ENCODE measurements at regions not wholly inside any gene's neighbourhood (a gene's known extent, or its start where the extent isn't known, plus 50 kb on each side); places are given as distances from the start of the nearest gene placed in this dataset.

DNA sequence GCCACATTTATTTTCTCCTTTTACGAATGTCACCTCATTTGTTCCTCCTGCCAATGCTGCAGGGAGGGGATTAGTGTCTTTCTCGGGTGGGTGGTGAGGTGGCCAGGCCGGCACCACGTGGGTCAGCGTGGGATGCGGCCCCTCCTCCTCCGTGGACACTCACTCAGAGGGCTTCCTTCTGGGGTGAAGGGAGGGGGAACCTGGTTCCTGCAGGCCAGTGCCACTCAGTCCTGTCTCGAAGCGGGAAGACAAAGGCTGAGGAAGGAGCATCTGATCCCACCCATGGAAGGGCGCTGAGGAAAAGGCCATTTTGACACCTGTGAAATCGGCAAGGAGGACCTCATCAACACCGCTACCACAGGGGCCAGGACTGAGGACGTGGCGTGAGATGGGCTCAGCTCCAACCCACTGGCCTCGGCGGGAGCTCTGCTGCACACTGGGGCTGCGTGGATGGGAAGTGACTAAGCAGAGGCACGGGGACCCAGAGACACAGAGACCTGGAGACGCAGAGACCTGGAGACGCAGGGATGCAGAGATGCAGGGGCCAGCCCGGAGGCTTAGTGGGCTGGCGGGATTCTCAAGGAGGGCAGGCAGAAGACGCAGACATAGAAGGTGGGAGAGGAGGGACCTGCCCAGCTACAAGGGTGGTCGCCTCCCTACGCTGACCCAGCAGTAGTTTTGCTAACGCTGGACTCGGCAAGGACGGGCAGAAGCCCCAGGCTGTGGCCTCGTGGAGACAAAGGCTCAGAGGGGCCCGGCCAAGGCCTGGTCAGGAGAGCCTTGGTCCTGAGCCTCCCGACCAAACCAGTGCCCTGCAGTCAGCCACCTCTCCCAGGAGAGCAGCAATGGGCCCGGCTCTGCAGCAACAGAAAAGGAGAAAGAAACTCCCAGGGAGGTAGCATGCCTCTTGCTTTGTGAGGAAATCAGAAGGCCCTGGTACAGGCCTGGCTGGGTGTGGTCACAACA is 1071.2 kb downstream of the BRD1 start:
- peak; percentile 7 for DNase-seq (ENCODE audit: low spot score)

DNA sequence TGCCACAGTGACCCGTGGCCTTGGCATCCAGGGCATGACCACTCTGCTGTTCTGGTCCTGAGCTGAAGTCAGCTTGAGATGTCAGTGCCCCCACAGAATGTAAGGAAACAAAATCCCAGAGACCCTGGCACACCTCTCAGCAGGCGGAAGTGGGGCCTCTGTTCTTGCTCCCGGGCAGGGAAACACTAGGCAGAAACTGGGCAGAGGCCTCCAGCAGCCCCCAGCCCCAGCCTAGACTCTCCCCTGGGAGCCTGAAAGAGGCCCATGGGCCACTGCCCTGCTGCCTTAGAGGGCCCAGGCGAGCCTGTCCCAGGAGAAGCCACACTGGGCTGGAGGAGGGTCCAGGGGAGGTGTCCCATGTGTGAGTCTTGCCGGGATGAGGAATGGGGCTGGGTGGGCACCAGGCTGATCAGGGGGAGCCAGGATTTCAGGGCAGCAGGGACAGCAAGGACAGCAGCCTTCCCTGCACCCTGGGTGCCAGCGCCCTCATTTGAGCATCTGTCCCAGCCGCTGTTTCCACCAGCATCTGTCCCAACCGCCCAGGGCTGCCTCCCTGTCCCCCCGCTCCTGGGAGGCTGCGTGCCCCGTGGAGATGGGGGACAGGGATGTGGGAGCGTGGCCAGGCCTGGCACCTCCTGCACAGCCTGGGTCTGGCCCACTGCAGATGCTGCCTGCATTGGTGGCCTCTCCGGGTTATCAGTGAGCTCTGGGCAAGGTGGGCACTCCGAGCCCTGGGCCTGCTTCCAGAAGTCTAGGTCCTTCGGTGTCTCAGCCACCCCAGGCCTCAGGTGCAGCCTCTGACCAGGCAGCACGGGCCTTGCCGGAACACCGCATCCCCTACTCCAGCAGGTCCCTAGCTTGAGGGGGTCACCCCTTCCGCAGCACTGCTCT is 1072.4 kb downstream of the BRD1 start:
- DNase-seq (ENCODE audit: low spot score), result peak; percentile 10

DNA sequence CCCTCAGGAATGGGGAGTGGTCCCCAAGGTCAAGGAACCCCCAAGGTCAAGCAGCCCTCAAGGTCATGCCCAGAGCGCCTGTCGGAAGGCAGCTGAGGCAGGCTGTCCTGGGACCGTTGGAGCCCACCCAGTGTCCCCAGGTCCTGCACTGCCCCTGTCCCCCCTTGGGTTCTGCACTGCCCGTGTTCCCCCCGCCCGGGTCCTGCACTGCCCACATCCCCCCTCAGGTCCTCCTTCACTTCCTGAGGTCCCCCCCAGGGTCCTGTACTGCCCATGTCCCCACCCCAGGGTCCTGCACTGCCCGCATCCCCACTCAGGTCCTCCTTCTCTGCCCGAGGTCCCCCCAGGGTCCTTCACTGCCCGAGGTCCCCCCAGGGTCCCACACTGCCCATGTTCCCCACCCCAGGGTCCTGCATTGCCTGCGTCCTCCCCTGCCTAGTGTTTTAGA is 1073.0 kb downstream of the BRD1 start:
- peak; percentile 8 for DNase-seq (ENCODE audit: low spot score)

DNA sequence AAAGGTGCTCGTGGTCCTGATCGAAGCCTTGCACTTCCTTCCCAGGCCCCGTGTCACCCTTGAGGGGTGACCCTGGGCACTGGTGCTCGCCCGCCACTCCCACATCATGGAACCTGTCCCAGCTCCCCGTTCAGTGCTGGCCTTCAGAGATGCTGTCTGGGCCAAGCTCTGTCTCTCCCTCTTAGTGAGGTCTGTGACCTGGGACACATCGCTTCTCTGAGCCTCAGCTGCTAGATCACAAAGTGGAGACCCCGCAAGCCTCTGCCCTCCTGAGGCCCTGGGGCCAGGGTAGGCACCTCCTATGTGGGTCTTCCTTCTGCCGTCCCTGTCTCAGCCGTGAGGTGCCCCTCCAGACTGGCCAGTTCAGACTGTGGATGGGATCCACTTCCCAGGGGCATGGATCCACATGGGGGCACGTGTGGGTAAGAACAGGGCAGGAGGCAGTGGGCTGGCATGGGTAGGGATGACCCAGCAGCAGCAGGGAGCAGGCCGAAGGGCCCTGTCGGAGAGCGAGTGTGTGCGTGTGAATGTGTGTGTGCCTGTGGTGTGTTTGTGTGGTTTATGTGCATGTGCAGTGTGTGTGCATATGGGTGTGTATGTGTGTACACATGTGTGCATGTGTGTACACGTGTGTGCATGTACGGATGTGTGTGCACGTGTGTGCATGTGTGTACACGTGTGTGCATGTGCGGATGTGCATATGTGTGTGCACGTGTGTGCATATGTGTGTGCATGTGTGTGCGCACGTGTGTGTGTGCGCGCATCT is 1073.7 kb downstream of the BRD1 start:
- no peak for DNase-seq (ENCODE audit: low spot score)

DNA sequence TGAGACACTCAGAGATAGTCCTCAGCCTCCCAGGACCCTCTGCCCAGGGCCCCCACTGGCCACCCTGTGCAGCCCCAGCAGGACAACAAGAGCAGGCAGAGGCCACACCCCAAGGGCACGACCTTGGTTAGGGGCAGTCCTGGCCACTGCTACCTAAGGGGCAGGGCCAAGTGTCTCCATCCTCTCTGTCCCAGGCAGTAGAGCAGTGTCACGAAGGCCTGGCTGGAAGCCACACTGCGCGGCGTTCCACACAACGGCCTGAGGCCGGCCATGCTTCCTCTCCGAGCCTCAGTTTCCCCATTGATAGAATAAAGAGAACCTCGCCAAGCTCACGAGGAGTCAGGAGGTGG is 1074.3 kb downstream of the BRD1 start:
- no peak for DNase-seq (ENCODE audit: low spot score)

DNA sequence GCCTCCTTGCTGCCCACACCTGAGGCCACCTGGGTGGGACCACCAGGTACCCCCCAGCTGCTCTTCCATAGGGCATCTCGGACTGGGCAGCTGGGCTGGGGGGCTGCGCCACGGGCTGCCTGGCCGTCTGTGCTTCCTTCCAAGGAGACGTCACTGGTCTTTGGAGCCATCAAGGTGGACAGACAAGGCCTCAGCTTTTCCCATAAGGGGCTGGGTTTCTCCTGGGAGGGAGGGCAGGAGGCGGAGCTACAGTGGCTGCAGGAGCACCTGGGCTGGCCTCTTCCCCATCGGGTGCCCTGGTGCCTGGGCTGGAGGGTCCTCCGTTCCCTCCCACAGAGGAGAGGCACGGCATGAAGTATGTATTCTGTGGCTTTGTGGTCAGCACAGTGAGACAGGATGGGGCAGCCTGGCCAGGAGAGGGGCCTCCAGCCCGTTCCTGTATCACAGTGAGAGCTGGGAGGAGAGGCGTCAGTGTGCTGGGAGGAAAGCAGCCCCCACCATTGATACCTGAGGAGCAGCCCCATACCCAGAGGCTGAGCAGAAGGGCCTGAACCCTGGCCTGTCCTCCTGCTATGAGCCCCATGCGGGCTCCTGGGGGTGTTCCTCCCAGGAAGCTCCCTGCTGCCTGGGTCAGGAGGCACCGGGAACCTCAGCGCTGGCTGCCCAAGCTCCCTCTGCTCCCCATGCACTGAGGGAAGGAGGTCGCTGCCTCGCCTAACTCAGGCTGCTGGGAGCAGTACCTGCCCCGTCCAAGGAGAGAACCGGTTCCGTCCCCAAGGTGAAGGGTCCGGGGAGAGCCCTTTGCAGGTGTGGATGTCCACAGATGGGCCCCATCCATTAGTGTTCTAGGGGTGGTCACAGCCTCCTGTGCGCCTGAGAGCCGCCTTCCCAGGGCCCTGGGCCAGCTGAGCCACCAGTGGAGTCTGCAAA is 1075.0 kb downstream of the BRD1 start:
- DNase-seq (ENCODE audit: low spot score), result peak; percentile 62

DNA sequence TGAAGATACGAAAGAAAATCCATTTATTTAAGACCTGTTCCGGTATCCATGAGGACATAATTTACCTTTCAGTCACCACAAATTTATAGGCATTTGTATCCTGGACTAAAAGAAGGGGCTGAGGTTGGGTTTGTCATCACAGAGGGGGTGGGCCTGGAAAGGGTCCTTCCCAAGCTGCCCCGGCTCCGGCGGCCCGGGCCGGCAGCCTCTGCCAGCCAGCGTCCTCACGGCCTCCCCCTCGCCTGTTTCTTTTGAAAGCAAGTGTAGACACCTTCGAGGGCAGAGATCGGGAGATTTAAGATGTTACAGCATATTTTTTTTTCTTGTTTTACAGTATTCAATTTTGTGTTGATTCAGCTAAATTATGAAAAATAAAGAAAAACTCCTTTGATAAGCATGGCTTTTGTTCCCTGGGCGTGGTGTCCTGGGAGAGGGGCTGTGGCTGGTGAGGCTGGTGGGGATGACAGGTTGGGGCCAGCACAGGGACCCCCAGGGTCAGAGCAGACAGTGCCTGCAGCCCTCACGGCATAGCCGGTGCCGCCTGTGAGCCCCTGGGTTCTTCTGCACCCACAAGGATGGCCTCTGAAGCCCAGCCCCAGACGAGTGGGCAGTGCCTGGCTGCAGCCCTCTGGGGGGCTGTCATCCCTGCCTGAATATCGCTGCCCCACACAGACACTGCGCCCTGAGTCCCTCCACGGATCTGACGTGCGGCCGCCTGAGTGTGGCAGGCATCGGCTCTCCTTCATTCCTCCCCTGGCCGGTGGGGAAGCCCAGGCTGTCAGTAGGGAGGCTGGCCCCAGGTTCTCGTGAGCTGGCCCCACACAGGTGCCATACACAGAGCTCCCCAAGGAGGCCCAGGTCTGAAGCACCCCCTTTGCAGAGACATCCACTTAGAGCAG is 1075.9 kb downstream of the BRD1 start:
- no peak for DNase-seq (ENCODE audit: low spot score)

DNA sequence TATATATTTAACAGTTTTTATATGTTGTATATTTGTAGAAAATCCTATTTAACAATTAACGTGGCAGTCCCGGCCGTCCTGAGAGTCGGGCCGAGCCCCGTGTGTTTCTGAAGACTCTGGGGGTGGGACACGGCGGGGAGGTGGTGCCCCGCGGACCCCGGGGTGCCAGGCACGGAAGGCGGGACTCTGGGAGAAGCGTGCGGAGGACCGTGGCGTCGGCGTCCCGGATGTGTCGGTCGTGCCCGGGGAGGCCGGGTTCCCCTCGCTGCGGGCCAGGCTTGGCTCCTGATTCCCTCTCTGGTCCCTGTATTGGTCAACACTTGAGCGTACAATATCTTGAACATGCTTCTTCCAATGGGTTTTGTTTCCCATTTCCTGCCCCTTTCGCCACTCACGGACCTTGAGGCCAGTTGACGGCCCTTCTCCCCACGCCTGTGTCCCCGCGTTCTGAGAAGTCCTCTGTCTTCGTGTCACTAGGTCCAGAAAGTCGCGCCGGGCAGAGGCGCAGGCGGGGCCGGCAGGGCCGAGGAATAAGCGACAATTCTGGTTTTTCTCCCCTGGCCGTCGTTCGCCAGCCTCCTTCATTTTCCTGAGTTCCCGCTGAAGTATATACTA is 1076.7 kb downstream of the BRD1 start:
- no peak for DNase-seq (ENCODE audit: low spot score)

DNA sequence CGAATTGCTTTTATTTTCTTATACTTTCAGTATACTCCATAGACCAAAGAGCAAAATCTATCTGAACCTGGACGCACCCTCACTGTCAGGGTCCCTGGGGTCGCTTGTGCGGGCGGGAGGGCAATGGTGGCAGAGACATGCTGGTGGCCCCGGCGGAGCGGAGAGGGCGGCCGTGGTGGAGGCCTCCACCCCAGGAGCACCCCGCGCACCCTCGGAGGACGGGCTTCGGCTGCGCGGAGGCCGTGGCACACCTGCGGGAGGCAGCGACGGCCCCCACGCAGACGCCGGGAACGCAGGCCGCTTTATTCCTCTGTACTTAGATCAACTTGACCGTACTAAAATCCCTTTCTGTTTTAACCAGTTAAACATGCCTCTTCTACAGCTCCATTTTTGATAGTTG is 1077.4 kb downstream of the BRD1 start:
- no peak for DNase-seq (ENCODE audit: low spot score)

DNA sequence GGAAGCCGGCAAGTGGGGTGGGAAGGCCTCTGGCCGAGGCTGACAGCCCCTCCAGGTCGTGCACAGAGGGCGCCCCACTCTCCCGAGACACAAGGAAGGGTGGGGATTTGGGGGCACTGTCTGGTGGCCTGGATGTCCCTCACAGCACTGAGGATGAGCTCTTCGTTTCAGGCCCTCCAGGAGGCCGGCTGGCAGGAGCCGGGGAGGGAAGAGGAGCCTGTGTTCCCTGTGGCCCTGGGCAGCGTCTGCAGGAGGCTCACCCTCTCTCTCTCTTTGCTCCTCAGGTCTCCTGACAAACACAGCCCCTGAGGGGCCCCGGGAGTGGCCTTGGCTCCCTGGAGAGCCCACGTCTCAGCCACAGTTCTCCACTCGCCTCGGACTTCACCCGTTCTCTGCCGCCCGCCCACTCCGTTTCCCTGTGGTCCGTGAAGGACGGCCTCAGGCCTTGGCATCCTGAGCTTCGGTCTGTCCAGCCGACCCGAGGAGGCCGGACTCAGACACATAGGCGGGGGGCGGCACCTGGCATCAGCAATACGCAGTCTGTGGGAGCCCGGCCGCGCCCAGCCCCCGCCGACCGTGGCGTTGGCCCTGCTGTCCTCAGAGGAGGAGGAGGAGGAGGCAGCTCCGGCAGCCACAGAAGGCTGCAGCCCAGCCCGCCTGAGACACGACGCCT is 1078.0 kb downstream of the BRD1 start:
- DNase-seq (ENCODE audit: low spot score), result no peak

DNA sequence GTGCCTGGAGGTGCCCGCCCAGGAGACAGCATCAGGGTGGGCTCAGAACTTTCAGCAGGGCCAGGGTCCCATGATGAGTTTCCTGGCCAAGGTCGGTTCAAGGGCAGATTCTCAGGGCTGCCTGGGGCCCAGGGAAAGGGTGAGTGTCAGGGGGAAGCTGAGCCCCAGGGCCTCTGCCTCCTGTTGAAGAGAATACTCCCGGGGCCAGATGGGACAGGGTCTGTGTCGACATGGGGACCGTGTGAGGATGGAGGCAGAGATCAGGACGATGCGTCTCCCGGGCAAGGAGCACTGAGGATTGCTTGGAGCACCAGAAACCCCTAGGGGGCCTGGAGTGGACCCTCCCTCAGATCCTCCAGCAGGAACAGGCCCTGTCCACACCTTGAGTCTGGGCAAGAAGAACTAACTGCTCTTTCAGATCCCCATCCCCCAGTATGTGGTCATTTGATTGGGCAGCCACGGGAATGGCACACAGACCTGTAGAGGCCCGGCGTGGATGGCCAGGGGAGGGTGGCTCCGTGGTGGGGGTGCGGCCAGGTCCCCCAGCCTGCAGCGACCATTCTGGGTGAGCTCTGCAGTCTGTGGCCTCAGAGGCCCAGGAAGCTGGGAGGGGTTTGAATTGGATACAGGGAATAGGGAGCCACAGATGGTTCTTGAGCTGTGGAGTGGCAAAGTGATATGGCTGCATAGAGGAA is 1078.7 kb downstream of the BRD1 start:
- no peak for DNase-seq (ENCODE audit: low spot score)

DNA sequence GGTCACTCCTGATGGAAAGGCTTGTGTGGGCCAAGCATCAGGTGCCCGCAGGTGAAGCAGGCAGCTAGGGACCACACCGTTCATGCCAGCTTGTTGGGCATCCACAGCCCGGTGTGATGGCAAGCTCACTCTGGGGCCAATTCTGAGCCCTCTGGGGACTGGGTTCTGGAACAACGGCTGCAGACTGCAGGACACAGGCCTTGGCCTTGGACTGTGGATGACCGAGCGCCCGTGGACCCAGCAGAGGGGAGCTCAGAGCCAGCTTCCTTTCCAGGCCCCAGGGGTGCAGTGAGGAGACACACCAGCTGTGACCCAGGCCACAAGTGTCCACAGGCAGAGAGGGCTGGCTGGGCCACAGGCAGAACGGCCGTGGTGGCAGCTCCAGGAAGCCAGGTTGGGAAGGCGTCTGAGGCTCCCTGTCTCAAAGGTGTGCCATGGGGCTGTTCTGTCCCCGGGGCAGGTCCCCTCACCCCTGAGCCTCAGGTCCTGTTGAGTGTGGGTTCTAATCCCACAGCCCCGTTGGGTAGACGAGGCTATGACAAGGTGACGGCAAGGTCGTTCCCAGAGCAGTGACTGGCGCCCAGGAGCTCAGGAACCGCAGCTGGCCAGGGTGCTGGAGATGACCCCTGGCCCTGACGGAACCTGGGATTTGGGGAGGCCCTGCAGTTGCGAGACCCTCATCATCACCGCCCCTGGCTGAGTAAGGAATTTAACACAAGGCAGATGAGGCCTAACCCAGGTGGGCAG is 1079.4 kb downstream of the BRD1 start:
- DNase-seq (ENCODE audit: low spot score), result no peak

DNA sequence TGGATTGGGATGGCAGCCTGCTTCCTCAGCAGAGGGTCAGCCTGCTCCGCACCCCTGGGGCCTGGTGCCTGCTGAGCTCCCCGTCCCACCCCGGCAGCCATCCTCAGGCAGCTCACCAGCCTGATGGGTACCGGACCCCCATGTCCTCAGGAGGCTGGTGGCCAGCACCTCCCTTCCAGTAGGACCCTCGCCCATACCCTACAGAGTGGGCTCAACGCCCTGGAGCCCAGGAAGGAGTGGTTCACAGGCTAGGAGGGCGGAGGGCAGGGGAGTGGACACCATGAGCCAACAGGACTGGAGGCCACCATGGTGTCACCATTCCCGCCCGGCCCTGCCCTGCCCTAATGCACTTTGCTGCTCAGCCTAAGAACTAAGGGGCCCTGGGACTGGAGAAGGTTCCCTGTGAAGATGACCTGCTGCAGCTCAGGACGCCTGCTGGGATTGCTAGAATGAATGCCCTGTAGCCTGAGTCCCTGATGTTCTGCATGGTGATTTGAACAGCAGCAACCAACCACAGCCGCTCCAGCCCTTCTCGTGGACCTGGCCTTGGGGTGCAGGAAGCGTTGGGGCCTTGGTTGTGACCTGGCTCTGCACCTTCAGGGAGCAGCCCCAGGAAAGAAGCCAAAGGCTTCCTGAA is 1080.8 kb downstream of the BRD1 start:
- DNase-seq (ENCODE audit: low spot score), result no peak

DNA sequence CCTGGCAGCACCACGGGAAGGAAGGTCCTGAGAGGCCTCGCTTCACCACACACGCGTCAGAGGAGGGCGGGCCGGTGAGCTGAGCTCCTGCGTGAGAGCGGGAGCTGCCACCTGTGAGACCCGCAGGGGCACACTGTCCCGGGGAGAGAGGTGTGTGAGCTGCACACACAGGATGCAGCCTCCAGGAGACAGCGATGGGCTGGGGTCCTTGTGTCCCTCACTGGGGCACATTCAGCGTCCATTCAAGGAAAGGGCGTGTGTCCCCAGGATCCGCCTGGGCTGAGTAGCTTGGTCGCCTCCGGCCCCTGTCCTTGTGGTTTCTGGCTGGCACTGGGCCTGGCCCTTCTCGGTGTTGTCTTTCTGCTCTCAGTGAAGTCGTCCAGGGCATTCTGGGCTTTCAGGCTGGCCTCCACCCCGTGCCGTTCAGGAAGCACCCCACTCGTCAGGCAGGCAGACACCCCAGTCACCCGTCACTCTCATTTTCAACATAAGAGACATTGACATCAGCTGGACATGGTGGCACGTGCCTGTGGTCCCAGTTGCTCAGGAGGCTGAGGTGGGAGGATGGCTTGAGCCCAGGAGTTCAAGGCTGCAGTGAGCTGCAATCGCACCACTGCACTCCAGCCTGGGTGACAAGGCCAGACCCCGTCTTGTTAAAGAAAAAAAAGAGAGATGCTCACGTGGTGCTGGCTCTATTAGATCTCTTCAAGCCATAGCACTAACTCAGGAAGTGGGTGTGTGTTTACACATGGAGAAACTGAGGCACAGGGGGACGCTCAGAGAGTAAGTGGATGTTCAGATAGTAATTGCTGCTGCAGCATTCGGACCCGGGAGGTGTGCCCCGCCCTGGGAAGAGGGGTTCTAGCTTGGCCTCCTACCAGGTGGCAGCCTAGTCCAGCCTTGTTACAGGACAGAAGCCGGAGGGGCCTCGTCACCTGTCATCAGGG is 1081.6 kb downstream of the BRD1 start:
- no peak for DNase-seq (ENCODE audit: low spot score)

DNA sequence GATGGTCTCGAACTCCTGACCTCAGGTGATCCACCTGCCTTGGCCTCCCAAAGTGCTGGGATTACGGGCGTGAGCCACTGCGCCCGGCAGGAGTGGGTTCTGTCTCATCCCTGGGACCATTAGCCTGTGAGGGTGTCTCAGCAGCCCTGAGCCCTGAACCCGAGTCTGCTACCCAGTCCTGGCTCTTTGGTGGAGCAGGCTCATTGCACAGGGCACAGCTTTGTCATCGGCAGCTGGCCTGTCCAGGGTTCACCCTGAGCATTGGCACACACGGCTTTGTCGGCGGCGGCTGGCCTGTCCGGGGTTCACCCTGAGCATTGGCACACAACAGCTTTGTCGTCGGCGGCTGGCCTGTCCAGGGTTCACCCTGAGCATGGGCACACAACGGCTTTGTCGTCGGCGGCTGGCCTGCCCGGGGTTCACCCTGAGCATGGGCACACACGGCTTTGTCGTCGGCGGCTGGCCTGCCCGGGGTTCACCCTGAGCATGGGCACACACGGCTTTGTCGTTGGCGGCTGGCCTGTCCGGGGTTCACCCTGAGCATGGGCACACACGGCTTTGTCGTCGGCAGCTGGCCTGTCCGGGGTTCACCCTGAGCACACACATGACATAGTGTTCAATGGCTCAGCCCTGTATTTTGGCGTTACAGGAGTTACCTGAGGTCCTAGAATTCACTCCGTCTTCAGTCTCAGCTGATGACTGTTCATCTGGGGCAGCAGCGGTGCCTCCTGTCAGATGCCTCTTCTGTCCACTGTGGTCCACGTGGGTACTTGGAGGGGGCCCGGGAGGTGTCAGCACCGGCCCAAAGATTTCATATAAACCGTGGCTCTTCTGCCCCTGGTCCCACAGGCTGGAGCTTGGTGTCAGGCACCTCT is 1082.5 kb downstream of the BRD1 start:
- DNase-seq (ENCODE audit: low spot score), result peak; percentile 2

Data from iPS-NIHi11 (cell line).